Astrocyte of the spinal cord (primary cell): ENCODE measurements at regions not wholly inside any gene's neighbourhood (a gene's known extent, or its start where the extent isn't known, plus 50 kb on each side); places are given as distances from the start of the nearest gene placed in this dataset.

ENCODE experiments used
- DNase-seq: peaks from one replicate; pipeline ENCODE4 v3.0.0; 2011; ENCODE audit warnings: low read depth, low spot score
- H3K4me3 ChIP-seq: 2 replicates; pipeline ENCODE4 v1.5.1; 2011; ENCODE audit warnings: low read depth, mild to moderate bottlenecking, low read length, moderate library complexity
- in situ Hi-C: cut with HindIII; loops from 2 replicates; pipeline ENCODE4 v1.10.0; 2017; ENCODE audit warnings: low sequenced_read_pairs
- TF ChIP-seq, protein P1 (sequence below): IDR thresholded peaks from 2 replicates; pipeline ENCODE4 v1.5.1; 2012; ENCODE audit warnings: low read depth, mild to moderate bottlenecking, low read length, inconsistent platforms

DNA sequence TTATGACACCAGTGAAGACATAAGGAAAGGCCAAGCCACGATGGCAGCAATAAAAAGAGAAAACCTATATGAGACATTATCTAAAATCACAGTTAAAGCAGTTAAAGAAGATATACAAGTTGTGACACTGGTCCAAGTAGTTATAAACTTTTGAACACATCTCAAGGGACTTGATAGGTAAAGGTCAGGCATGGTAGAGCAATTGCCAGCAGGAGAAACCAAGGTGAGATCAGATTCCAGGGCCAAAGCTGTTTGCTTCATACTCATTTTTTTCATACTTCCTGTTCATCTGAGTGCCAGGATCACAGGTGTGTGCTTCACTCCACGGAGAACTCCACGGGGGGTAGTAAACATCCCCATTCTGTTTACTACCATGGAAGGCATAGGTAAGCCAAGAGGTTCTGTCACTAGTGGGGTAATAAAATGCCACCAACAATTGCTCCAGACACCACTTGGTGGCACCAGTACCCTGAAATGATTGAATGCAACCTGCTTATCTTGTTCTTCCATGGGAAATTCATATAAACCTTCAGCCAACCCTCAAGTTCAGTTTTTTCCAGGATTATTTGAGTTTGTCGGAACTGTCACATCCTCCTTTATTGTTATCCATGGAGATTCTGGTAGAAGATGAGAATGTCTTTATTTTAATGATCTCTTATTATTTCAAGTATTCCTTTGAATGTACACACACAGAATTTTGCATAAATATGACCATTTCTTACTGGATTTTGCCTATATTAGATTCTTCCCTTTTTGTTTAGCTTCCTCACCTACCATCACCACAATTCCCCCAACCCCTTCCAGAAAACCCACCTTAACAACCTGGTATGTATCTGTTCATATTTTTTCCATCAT, 59.2 kb upstream of the TSPAN8 start:
- in situ Hi-C loops: no loop called here
- H3K4me3 ChIP-seq: no peak overlapping the region
- TF ChIP-seq, protein P1, sequence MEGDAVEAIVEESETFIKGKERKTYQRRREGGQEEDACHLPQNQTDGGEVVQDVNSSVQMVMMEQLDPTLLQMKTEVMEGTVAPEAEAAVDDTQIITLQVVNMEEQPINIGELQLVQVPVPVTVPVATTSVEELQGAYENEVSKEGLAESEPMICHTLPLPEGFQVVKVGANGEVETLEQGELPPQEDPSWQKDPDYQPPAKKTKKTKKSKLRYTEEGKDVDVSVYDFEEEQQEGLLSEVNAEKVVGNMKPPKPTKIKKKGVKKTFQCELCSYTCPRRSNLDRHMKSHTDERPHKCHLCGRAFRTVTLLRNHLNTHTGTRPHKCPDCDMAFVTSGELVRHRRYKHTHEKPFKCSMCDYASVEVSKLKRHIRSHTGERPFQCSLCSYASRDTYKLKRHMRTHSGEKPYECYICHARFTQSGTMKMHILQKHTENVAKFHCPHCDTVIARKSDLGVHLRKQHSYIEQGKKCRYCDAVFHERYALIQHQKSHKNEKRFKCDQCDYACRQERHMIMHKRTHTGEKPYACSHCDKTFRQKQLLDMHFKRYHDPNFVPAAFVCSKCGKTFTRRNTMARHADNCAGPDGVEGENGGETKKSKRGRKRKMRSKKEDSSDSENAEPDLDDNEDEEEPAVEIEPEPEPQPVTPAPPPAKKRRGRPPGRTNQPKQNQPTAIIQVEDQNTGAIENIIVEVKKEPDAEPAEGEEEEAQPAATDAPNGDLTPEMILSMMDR: peak; percentile 25
- DNase-seq: peak; percentile 5

DNA sequence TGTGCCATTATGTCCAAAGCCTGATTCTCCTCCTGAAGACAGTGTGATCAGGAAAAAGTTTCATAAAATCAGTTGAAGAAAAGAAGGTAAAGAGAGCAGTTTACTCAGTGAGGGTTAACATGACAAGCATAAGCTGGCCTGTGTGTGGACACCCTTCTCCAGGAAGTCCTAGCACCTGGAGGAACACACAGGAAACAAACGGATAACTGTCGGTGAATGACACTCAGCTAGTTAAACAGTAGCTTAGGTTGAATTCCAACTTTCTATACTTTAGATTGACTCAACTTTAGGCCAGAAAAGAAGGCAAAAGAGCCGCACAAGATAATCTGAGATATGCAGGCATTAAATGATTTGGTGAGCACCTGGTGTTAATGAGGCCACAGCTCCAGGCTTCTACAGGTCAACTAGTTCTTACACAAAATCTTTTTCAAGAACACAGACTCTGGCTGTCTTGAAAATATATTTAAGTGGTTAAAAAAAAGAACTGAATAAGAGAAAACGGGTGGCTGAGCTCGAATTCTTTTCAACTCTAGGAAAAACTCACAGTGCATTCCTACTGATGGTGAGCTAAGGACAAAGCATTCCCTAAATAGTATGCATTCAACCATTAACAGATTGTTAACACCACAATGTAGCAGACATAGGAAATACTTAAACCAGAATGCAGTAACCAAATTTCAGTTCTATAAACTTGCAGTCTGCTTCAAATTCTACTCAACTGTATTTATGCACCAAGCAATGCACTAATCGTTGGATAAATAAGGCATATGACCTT, 56.9 kb upstream of the TSPAN8 start:
- no peak overlapping the region for H3K4me3 ChIP-seq
- TF ChIP-seq, protein P1: no peak
- no peak for DNase-seq
- in situ Hi-C loops: no loop called here

DNA sequence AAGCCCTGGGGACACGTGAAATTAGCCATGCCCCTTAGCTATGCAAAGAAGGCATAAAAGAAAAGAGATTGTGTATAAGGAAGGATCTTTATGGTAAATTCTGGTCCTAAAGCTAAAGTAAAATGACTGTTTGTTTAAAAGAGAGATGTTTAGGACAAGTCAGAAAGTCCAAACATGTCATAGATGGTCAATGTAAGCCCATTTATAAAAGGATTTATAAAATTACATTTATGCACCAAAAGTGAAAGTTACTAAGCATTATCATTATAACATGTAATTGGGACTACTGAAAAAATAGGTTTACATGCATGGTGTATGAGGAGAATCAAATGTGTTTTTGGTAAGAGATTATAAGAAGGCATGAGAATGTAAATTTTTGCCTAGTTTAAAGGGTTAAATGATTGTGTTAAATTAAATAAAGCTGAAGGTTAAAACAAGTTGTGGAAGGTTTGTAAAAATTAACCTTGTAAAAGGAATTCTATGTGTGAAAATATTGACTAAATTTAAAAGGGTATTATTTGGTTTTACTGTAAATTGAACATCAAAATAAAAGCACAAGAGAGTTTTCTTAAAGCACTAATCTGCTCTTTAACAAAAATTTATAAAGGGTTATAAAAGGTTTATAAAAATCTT, 50.4 kb upstream of the TSPAN8 start:
- TF ChIP-seq, protein P1: no peak
- no peak overlapping the region for H3K4me3 ChIP-seq
- in situ Hi-C loops: no loop called here
- peak; percentile 7 for DNase-seq
